HuH-7 (cell line): ENCODE measurements at regions not wholly inside any gene's neighbourhood (a gene's known extent, or its start where the extent isn't known, plus 50 kb on each side); places are given as distances from the start of the nearest gene placed in this dataset.

Experiments
- DNase-seq: peaks from one replicate; pipeline ENCODE4 v3.0.0; 2011; ENCODE audit warnings: low spot score

DNA sequence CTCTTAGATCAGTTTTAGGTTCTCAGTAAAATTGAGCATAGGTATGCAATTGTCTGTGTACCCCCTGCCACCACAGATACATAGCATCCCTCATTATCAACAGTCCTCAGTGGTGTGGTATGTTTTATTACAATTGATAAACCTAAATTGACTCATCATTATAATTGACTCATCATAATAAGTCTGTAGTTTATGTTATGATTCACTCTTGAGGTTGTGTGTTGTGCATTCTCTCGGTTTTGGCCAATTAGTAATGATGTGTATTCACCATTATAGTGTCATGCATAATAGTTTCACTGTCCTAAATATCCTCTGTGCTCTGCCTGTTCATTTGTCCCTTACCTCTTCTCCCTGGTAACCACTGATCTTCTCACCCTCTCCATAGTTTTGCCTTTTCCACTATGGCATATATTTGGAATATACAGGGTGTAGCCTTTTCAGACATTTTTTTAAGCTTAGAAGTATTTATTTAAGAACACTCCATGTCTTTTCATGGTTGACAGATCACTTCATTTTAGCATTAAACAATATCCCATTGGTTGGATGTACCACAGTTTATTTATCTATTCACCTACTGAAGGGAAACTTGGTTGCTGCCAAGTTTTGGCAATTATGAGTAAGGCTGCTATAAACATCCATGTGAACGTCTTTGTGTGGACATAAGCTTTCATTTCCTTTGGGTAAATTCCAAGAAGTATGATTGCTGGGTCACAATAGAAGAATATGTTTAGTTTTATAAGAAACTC is 1620.6 kb upstream of the MIR17HG start:
- DNase-seq = no peak

GRCh38 chr13:89733829-89734228 is 1613.7 kb upstream of the MIR17HG start:
- DNase-seq = no peak

DNA sequence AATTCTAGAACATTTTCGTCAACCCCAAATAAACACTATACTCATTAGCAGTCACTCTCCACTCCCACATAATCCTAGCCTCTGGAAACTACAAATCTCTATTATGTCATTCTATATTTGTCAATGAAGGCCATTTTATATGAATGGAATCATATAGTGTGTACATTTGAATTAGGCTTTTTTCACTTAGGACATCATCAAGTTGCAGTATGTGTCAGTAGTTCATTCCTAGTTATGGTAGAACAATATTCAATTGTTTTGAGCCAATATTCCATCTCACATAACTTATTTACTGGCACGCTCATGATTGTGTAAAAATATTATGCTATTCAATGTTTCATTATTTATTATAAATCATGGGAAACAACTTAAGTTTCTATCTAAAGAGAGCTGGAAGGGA is 1610.4 kb upstream of the MIR17HG start:
- DNase-seq = no peak

DNA sequence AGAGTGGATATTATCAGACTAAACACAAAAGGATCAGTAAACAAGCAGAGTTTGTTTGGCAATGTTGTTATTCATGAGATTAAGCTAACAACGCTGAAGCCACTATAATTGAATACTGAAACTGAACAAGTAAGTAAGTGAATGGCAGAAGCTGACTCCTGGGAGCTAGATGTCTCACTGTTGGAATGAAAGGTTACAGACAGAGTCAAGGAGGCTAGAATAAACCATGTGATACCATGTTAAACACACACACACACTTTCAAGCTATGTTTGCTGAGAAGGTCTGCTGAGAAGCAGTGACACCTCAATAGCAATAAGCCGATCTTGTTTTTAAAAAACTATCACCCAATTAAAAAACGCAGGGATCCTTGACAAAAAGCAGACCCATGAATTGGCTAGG is 1609.4 kb upstream of the MIR17HG start:
- no peak for DNase-seq

- DNase-seq = no peak
Observed at GRCh38 chr13:89740994-89741685, 1606.3 kb upstream of the MIR17HG start.

- no peak for DNase-seq
Observed at GRCh38 chr13:89746554-89746953, 1600.9 kb upstream of the MIR17HG start.

- no peak for DNase-seq
Observed at GRCh38 chr13:89748716-89749115, 1598.8 kb upstream of the MIR17HG start.

DNA sequence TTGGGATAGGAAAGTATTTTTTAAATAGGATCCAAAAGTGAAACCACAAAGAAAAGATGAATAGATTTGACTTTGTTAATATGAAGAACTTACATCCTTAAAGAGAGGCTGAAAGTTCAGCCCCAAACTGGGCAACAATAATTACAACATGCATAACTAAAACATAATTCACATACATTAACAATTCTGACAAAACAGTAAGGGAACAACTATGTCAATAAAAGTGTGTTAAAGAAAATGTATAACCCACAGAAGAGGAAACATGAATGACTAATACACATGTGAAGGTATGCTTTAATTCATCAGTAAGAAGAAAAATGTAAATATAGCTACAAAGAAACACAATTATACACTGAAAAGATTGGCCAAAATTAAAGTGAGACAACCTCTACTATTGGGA is 1597.6 kb upstream of the MIR17HG start:
- no peak for DNase-seq

DNA sequence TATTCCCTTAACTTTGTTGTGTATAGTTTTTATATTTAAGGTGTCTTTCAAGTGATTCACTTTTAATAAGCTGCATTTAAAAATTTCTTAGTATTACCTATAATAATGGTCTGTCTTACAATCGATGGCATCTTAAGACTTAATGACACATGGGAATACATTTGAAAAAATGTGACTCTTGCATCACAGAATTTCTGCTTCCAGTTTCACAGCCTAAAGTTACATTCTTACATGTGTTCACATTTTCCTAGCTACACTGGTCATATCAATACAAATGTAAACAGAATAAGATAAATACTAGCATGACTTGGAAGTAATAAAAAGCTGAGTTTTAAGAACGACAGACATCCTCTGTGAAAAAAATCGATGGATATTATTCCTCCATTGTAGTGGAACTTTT is 1597.1 kb upstream of the MIR17HG start:
- no peak for DNase-seq

DNA sequence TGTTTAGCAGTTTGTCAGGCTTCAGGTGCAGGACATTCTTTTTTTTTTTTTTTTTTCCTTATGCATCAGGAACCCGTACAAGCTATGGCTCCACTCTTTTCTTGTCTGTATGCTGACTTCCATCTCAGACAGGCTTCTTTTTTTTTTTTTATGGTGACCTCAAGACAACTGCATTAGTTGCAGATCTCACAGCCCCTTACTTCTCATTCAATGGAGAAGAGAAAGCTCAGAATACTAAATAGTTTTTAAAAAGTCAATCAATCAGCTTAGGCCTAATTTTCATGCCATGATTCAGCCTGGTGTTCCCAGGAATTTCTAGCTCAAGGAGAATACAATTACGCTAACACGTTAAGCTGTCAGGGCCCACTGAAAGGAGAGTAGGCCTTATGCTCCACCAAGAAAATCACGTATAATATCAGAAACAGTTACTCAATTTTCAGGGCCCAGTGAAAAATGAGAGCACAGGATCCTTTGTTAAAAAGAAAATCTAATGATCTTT is 1596.0 kb upstream of the MIR17HG start:
- DNase-seq = no peak

- DNase-seq = no peak
Observed at GRCh38 chr13:89752394-89752793, 1595.1 kb upstream of the MIR17HG start.

DNA sequence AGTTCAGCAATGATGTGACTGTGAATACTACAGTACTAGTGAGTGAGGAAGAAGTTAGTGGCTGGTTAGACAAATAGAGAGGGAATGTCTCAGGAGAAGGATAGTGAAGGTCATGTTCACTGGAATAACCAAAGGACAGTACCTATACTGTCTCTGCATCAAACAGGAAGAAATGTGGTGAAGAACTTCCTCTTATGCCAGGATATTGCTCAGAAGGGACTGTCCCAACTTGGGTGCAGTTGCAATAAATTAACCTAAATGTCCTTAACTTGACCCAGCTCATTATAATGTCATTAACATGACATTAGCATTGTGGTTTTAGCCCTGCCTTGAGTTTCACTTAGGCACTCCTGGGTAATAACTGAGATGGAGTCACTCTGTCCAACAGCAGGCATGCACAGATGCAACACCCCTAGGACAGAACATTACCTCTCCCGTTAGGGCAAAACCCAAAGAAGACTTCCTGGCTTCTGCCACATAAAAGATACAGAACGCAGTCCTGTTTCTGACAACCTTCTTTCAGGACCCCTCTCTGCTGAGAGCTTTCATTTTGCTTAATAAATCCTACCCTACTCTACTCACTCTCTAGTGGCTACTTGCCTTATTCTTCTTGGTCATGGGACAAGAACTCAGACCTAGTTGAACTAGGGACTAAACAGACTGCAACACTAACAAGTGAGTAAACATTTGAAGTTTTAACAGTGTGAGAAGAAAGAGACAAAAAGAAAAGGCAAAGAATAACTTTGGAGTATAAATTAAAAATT is 1591.6 kb upstream of the MIR17HG start:
- no peak for DNase-seq

- no peak for DNase-seq
Observed at GRCh38 chr13:89763005-89763404, 1584.5 kb upstream of the MIR17HG start.

DNA sequence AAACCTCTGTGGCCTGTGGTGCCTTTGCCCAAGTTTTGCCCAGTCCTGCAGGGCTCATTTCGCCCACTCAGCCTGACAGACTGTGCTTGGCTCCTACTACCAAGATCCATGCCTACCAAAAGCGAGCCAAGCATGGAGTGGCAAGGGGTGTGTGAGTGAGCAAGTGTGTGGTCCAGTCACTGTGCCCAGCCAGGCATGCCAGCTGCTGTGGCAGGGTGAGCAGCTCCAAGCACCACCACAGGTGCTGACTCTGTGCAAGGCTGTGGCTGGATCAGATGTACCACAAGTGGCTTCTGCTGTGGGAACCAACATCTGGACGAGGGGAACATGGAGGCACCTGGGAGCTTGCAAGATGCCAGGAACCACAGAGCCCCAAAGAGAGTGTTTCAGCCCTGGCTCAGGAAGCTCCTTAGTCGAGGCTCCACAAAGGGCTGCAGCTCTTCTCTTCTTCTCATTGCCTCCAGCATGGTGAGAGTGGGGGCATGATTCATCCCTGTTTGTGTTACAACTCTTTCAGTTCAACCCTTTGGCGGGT is 1564.2 kb upstream of the MIR17HG start:
- DNase-seq = no peak

- DNase-seq = no peak
Observed at GRCh38 chr13:89784161-89784809, 1563.2 kb upstream of the MIR17HG start.

GRCh38 chr13:89786531-89786930 is 1561.0 kb upstream of the MIR17HG start:
- no peak for DNase-seq

GRCh38 chr13:89790696-89791095 is 1556.8 kb upstream of the MIR17HG start:
- DNase-seq = no peak

DNA sequence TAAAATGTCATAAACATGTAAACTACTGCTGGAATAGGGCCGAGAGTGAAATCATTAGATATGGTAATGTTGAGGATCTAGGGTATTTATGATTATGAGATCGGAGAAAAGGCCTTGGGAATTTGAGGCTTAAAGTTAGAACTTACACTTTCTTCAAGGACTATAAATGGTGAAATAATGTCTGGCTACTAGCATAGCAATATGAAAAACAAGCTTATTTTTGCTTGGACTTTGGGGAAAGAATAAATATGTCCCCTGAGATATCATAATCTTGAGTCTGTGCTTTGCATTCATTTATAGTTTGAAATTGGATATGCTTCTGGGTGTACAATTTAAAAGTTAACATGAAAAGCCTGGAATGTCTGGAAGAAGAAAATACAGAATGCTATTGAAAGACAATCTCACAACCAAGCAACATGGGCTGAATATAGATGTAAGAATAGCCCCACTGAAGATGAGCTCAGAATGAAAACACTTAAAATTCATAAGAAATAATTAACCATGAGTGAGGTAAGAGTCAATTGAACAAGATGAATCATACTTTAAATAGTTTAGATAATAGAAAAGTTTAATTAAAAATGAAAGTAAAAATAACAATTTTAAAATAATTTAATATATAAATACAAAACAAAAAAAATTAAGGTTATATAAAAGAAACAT is 1555.4 kb upstream of the MIR17HG start:
- DNase-seq = no peak

- DNase-seq = no peak
Observed at GRCh38 chr13:89796196-89796595, 1551.3 kb upstream of the MIR17HG start.

DNA sequence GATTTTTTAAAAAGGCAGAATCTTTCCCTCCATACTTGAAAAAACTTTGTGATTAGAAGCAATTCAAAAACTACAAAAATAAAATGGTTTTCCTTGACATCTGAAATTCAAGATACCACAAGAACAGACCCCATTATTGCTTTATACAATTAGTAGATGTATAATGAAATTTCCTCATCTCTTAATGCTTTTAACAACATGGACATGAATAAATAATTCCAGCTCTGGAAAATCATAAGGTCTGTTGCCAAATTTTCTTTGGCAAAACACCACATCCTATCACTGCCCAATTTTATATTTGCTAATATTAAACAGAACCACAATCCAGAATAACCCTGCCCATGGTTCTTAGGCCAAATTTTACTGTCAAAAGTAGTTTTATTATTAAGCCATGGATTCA is 1543.6 kb upstream of the MIR17HG start:
- no peak for DNase-seq

GRCh38 chr13:89806594-89806993 is 1540.9 kb upstream of the MIR17HG start:
- DNase-seq = no peak

- DNase-seq = no peak
Observed at GRCh38 chr13:89812856-89813255, 1534.6 kb upstream of the MIR17HG start.
